ENCODE measurements at regions not wholly inside any gene's neighbourhood (a gene's known extent, or its start where the extent isn't known, plus 50 kb on each side); places are given as distances from the start of the nearest gene placed in this dataset.
"Not testable (repeated sequence)": the region's sequence is repeated elsewhere in the genome, so short reads cannot be mapped to it uniquely, and the experiment has no call there.

DNA sequence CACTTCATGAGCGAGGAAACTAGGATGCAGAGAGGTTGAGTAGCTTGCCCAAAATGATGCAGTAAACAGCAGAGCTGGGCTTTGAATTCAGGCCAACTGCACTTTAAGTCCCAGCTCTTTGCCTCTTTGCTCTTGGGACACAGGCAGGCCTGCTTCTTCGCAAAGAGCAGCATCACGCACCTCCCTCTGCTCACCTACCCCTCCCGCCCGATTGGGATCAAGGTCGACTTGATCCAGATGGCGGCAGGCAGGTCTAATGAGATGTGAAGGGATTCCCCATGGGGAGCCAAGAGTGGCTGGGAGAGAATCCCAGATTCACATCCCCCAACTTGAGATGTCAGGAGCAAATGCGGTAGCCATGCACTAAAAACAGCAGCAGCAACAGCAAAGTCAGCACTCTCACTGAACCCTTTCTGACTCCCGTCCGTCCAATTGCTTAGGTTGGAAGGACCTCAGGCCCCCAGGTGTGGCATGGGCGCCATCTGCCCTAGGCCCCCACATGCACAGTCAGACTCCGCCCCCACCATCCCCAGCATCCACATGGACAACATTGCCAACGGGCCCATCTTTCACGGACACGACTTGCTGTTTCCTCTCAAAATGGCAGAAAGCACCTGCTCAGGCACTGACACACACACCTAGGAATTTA, 84.3 kb upstream of the MAP4K4 start:
- H3K4me3 ChIP-seq (ENCODE audit: low read length) = no peak overlapping the region
- DNase-seq (ENCODE audit: low read depth, low spot score) = no peak

- no peak overlapping the region for H3K4me3 ChIP-seq (ENCODE audit: low read length)
- DNase-seq (ENCODE audit: low read depth, low spot score) = no peak
Measured at GRCh38 chr2:101612019-101612418, 85.5 kb upstream of the MAP4K4 start.

GRCh38 chr2:101610750-101611315, 86.7 kb upstream of the MAP4K4 start:
- DNase-seq (ENCODE audit: low read depth, low spot score) = no peak
- no peak overlapping the region for H3K4me3 ChIP-seq (ENCODE audit: low read length)

DNA sequence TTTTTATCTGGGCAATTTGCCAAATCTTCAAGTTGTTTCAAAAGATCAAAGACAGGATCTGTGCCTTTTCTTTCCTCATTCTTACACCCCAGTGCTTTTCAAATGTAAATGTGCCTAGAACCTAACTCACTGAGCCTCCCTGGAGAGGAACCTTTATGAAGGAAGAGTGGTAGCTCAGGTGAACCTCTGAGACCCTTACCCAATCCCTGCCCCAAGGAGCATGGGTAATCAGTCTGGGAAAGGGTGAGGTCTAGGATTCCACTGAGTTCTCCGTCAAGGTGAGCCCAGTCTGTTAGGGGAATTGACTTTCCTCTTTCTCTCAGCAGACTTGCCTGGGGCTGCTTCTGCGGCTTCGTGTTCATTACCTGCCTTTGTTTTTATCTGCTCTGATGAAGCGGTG, 88.1 kb upstream of the MAP4K4 start:
- DNase-seq (ENCODE audit: low read depth, low spot score) = no peak
- H3K4me3 ChIP-seq (ENCODE audit: low read length) = no peak overlapping the region

DNA sequence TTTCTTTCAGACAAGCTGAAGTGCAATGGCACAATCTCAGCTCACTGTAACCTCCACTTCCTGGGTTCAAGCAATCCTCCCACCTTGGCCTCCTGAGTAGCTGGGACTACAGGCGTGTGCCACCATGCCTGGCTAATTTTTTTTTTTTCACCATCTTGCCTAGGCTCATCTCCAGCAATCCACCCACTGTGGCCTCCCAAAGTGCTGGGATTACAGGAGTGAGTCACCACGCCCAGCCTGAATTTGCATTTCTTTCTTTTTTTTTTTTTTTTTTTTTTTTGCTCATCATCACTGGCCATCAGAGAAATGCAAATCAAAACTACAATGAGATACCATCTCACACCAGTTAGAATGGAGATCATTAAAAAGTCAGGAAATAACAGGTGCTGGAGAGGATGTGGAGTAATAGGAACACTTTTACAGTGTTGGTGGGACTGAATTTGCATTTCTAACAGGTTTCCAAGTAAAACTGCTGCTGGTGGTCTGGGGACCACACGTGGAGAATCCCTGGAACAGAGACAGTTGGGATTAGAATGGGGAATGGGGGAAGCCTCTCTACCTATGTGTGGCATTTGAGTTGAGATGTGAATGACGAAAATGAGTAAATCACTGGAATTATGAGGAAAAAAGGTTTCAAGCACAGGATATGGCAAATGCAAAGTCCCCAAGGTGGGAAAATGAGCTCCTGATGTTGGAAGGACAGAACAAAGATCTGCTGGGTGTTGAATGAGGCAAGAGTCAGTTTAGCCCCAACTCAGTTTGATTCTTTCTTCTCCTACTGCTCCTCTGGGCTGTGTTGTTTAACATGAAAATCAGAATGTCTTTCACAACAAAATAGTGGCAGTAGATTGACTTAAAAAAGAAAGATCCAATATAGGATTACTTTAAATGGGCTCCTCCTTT, 88.8 kb upstream of the MAP4K4 start:
- no peak for DNase-seq (ENCODE audit: low read depth, low spot score)
- no peak overlapping the region for H3K4me3 ChIP-seq (ENCODE audit: low read length)

DNA sequence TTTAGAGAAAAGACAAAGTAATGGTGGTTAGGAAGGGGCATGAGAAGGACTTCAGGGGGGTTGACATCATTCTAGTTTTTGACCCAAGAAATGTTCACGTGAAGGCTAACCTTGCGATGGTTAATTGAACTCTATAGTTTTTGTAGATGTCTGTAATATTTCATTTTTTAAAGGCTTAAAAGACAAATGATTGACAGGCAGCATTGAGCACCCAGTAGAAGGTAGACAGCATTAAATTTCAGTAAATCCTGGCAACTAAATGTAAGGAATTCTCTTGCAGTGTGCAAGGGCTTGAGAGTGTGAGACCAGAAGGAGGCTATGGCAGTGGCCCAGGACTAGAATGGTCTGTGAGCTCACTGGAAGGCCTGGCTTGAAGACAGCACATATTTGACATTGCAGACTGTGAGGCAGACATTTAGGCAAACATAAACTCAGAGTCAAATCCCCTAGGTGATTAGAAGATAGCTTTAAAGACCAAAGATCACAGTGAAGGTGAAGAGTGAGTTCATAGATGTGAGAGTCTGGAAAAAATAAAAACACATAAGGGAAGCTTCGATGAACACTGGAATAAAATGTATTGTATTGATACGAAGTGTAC, 100.1 kb upstream of the MAP4K4 start:
- DNase-seq (ENCODE audit: low read depth, low spot score) = no peak
- H3K4me3 ChIP-seq (ENCODE audit: low read length) = no peak overlapping the region

- H3K4me3 ChIP-seq (ENCODE audit: low read length) = no peak overlapping the region
- DNase-seq (ENCODE audit: low read depth, low spot score) = no peak
Measured at GRCh38 chr2:101596333-101596732, 101.2 kb upstream of the MAP4K4 start.

- H3K4me3 ChIP-seq (ENCODE audit: low read length) = no peak overlapping the region
- no peak for DNase-seq (ENCODE audit: low read depth, low spot score)
Measured at GRCh38 chr2:101587251-101587650, 110.3 kb upstream of the MAP4K4 start.

DNA sequence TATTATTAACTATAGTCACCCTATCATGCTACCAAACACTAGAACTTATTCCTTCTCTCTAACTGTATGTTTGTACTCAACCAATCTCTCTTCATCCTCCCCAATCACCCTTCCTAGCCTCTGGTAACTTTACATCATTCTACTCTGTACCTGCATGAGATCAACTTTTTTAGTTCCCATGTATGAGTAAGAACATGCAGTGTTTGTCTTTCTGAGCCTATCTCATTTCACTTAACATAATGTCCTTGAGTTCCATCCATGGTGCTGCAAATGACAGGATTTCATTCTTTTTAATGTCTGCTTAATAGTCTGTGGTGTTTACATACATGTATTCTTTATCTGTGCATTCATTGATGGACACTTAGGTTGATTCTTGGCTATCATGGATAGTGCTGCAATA, 108.9 kb upstream of the RFX8 start:
- H3K4me3 ChIP-seq (ENCODE audit: low read length) = no peak overlapping the region
- DNase-seq (ENCODE audit: low read depth, low spot score) = no peak

DNA sequence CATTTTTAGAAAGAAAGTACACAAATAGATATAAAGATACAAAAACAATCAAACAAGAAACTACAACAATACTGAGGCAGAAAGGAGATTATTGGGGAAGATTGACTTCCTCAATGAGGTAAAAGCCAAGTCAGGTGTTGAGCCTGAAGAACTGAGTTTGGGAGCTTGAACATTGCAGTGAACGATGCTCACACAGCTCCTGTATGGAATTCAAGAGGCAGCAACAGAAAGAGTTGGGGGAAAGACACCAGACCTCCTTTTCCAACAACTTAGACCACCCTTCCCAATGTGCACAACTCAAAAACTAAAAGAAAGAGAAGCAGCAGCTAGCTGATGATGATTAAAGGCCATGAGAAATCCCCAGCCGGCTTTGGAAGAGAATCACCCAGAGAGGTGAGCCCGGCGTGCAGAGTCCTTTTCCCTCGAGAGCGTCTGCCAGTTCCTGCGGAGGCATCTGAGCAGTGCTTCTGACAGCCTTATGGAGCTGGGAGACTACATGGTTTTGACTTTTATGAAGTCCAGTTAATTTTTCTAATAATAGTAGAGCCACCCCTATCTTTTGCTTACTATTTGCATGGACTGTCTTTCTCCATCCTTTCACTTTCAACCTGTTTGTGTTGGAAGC, 106.9 kb upstream of the RFX8 start:
- no peak overlapping the region for H3K4me3 ChIP-seq (ENCODE audit: low read length)
- no peak for DNase-seq (ENCODE audit: low read depth, low spot score)

- H3K4me3 ChIP-seq (ENCODE audit: low read length) = no peak overlapping the region
- no peak for DNase-seq (ENCODE audit: low read depth, low spot score)
Measured at GRCh38 chr2:101580528-101580927, 105.6 kb upstream of the RFX8 start.

DNA sequence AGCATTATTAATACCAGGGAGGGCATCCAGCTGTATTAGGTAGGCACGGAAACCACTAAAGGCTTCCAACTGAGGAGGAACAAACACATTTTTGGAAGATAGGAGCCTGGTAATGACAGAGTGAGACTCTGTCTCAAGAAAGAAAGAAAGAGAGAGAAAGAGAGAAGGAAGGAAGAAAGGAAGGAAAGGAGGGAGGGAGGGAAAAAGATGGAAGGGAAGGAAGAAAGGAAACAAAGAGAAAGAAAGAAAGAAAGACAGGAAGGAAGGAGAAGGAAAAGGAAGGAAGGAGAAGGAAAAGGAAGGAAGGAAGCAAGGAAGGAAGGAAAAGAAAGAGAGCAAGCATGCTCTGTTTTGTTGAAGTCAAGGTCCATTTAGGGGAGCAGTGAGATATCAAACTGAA, 103.8 kb upstream of the RFX8 start:
- no peak overlapping the region for H3K4me3 ChIP-seq (ENCODE audit: low read length)
- DNase-seq (ENCODE audit: low read depth, low spot score) = no peak

DNA sequence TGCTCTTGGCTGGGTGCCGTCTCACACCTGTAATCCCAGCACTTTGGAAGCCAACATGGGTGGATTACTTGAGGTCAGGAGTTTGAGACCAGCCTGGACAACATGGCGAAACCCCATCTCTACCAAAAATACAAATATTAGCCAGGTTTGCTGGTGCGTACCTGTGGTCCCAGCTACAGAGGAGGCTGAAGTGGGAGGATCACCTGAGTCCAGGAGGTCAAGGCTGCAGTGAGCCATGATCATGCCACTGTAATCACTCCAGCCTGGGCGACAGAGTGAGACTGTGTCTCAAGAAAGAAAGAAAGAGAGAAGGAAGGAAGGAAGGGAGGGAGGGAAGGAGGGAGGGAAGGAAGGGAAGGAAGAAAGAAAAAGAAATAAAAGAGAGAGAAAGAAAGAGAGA, 103.2 kb upstream of the RFX8 start:
- DNase-seq (ENCODE audit: low read depth, low spot score); H3K4me3 ChIP-seq (ENCODE audit: low read length): not testable (repeated sequence)

GRCh38 chr2:101577173-101577572, 102.3 kb upstream of the RFX8 start:
- no peak for DNase-seq (ENCODE audit: low read depth, low spot score)
- H3K4me3 ChIP-seq (ENCODE audit: low read length) = no peak overlapping the region

- no peak for DNase-seq (ENCODE audit: low read depth, low spot score)
- no peak overlapping the region for H3K4me3 ChIP-seq (ENCODE audit: low read length)
Measured at GRCh38 chr2:101574622-101575021, 99.7 kb upstream of the RFX8 start.

GRCh38 chr2:101571951-101572350, 97.0 kb upstream of the RFX8 start:
- no peak overlapping the region for H3K4me3 ChIP-seq (ENCODE audit: low read length)
- no peak for DNase-seq (ENCODE audit: low read depth, low spot score)

- H3K4me3 ChIP-seq (ENCODE audit: low read length) = peak overlapping the region; percentile 31; the same call in 1 of the 2 replicates
- no peak for DNase-seq (ENCODE audit: low read depth, low spot score)
Measured at GRCh38 chr2:101569886-101570520, 95.1 kb upstream of the RFX8 start.

DNA sequence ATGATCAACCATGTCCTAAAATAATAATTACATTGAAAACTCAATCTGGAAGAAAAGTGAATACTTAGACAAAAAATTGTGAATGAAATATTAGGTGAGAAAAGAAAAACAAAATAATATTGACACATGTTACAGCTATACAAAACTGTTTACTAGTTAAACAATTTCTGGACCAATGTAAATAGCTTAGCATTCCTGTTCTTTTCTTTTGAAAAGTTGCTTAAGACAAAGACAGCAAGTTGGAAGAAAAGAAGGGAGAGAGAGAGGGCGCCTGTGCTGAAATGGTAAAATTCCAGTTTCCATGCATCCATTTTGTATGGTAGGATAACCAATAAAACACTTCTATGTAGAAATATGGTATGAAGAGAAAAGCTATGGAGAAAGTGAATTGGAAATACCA, 94.1 kb upstream of the RFX8 start:
- no peak for DNase-seq (ENCODE audit: low read depth, low spot score)
- H3K4me3 ChIP-seq (ENCODE audit: low read length) = no peak overlapping the region

DNA sequence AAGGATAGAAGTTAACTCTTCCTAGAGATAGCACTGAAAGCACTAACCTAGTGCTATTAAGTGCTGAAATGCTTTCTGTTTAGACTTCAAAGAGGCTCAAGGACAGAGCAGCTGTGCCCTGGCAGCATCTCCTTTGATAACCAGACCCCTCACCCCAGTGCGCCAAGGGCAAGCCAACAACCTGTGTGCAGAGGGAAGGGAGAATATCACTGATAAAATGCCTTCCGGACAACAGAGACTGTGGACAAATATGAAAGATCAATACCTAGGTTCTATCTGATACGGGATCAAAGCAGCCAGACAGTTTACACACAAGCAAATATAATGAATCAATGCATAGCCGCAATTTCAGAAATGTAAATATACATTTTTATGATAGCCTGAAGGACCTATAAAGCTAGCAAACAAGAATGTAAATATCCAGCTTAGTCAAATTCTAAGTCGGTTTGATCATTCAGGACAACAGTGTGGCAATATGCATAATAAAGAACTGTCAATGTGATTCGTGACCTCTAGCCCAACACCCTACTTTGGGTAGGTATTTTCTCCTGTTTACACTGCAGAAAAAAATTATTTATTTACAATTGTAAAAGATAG, 91.8 kb upstream of the RFX8 start:
- H3K4me3 ChIP-seq (ENCODE audit: low read length) = no peak overlapping the region
- DNase-seq (ENCODE audit: low read depth, low spot score) = peak; percentile 48
